SK-N-SH (cell line): ENCODE measurements at regions not wholly inside any gene's neighbourhood (a gene's known extent, or its start where the extent isn't known, plus 50 kb on each side); places are given as distances from the start of the nearest gene placed in this dataset.

ENCODE experiments used
- CTCF ChIA-PET: fragments of 300-600, 350-600 bp; formaldehyde crosslinking; extraction: SDS; loops from one replicate; lab custom pipeline; 2021; lab: Yijun Ruan, JAX
- POLR2A ChIA-PET: fragments of 350-600 bp; sonication (Branson Sonifier 250); formaldehyde crosslinking; extraction: SDS; loops from one replicate; lab custom pipeline; 2020; ENCODE audit warnings: antibody characterized with exemption, inconsistent platforms; lab: Yijun Ruan, JAX
- DNase-seq: peaks from one replicate; pipeline ENCODE4 v3.0.0; 2012
- H2AFZ ChIP-seq: fragments of 200-600 bp; sonication (generic); 2 replicates; pipeline ENCODE4 v1.8.1; 2016; ENCODE audit warnings: antibody characterized with exemption, mild to moderate bottlenecking, low read depth
- H3F3A ChIP-seq: fragments of 200-600 bp; sonication (generic); replicated peaks from 2 replicates; pipeline ENCODE3; 2016; ENCODE audit warnings: antibody characterized with exemption, mild to moderate bottlenecking; ENCODE audit not compliant: insufficient read depth
- H3K27ac ChIP-seq, 2 experiments: fragments of 200-500 bp in 1 of 2; fragments of 200-600 bp in 1 of 2; sonication (Bioruptor generic) in 1 of 2; sonication (generic), shearing (Covaris generic) in 1 of 2; 2 replicates each; pipeline versions ENCODE4 v1.5.1 to v1.6.1; 2014 to 2016; ENCODE audit warnings: low read depth in 2 of 2, inconsistent platforms in 1 of 2, low read length in 1 of 2, mild to moderate bottlenecking in 1 of 2, mixed read lengths in 1 of 2
- H3K27me3 ChIP-seq: fragments of 200-600 bp; sonication (generic), shearing (Covaris generic); 2 replicates; pipeline ENCODE4 v1.6.1; 2016; ENCODE audit warnings: mixed run types; ENCODE audit not compliant: insufficient read depth
- H3K36me3 ChIP-seq, 2 experiments: fragments of 200-500 bp in 1 of 2; fragments of 200-600 bp in 1 of 2; sonication (Bioruptor generic) in 1 of 2; sonication (generic) in 1 of 2; replicated peaks in 1 of 2; 2 replicates each; pipeline versions ENCODE3 to v1.5.1; 2014 to 2016; ENCODE audit warnings: low read length in 1 of 2, mild to moderate bottlenecking in 1 of 2; ENCODE audit not compliant: insufficient read depth in 2 of 2, control insufficient read depth in 1 of 2
- H3K4me1 ChIP-seq, 2 experiments: fragments of 200-500 bp in 1 of 2; fragments of 200-600 bp in 1 of 2; sonication (Bioruptor generic) in 1 of 2; sonication (generic), shearing (Covaris generic) in 1 of 2; 2 replicates each; pipeline versions ENCODE4 v1.5.1 to v1.6.1; 2014 to 2016; ENCODE audit warnings: low read depth in 1 of 2, low read length in 1 of 2, mixed run types in 1 of 2; ENCODE audit not compliant: insufficient read depth in 2 of 2, control insufficient read depth in 1 of 2
- H3K4me2 ChIP-seq: fragments of 200-600 bp; sonication (generic), shearing (Covaris generic); 2 replicates; pipeline ENCODE4 v1.6.1; 2017; ENCODE audit warnings: mixed run types
- H3K4me3 ChIP-seq, 2 experiments: fragments of 200-500 bp in 1 of 2; fragments of 200-600 bp in 1 of 2; sonication (Bioruptor generic) in 1 of 2; sonication (generic), shearing (Covaris generic) in 1 of 2; 2 replicates each; pipeline versions ENCODE4 v1.5.1 to v1.8.1; 2014 to 2016; ENCODE audit warnings: low read depth in 2 of 2, inconsistent platforms in 1 of 2, low read length in 1 of 2, mild to moderate bottlenecking in 1 of 2, mixed read lengths in 1 of 2, moderate library complexity in 1 of 2
- H3K79me2 ChIP-seq: fragments of 200-600 bp; sonication (generic); 2 replicates; pipeline ENCODE4 v1.8.1; 2017; ENCODE audit warnings: mild to moderate bottlenecking; ENCODE audit not compliant: insufficient read depth
- H3K9ac ChIP-seq: fragments of 200-600 bp; sonication (generic); 2 replicates; pipeline ENCODE4 v1.6.1; 2017; ENCODE audit warnings: mixed run types
- H3K9me2 ChIP-seq: fragments of 200-600 bp; sonication (generic); 2 replicates; pipeline ENCODE4 v1.6.1; 2017; ENCODE audit warnings: mixed run types
- H3K9me3 ChIP-seq: fragments of 200-600 bp; sonication (generic); 2 replicates; pipeline ENCODE4 v1.6.1; 2017; ENCODE audit warnings: mixed run types, mild to moderate bottlenecking, moderate library complexity
- H4K20me1 ChIP-seq: fragments of 200-600 bp; sonication (generic); 2 replicates; pipeline ENCODE4 v1.6.1; 2017; ENCODE audit warnings: mild to moderate bottlenecking, mixed run types; ENCODE audit not compliant: insufficient read depth
- CHD2 ChIP-seq: fragments of 150-350 bp; IDR thresholded peaks from 2 replicates; pipeline ENCODE4 v1.6.1; 2018; ENCODE audit warnings: low read length; ENCODE audit not compliant: partially characterized antibody
- EP300 ChIP-seq, 2 experiments: IDR thresholded peaks; 2 replicates each; pipeline versions ENCODE4 v1.4.0 to v1.6.1; 2012; ENCODE audit warnings: borderline replicate concordance in 1 of 2, low read depth in 1 of 2, low read length in 1 of 2
- EZH2phosphoT487 ChIP-seq: fragments of 200-600 bp; sonication (generic); IDR thresholded peaks from 2 replicates; pipeline ENCODE4 v1.6.1; 2017; ENCODE audit warnings: low read depth, mixed run types, mild to moderate bottlenecking, antibody characterized with exemption, moderate library complexity, borderline replicate concordance
- FOSL2 ChIP-seq: IDR thresholded peaks from 2 replicates; pipeline ENCODE4 v1.4.0; 2012; ENCODE audit warnings: low read depth, mild to moderate bottlenecking, moderate library complexity, borderline replicate concordance
- FOXJ3 ChIP-seq: sonication (generic); formaldehyde crosslinking; IDR thresholded peaks from 2 replicates; pipeline ENCODE4 v1.5.1; 2020; ENCODE audit warnings: mild to moderate bottlenecking, missing genetic modification reagents
- FOXM1 ChIP-seq: IDR thresholded peaks from 2 replicates; pipeline ENCODE4 v1.4.0; 2012; ENCODE audit warnings: low read depth, mild to moderate bottlenecking
- GATA2 ChIP-seq: sonication (generic); formaldehyde crosslinking; IDR thresholded peaks from 2 replicates; pipeline ENCODE4 v1.5.0; 2020; ENCODE audit warnings: mild to moderate bottlenecking, missing genetic modification reagents
- JUND ChIP-seq: IDR thresholded peaks from 2 replicates; pipeline ENCODE4 v1.4.0; 2012
- MXI1 ChIP-seq: IDR thresholded peaks from 2 replicates; pipeline ENCODE4 v1.6.1; 2012; ENCODE audit warnings: mild to moderate bottlenecking, low read depth, low read length, improper control_type of control experiment
- NFIC ChIP-seq: IDR thresholded peaks from 2 replicates; pipeline ENCODE4 v1.4.0; 2012; ENCODE audit warnings: borderline replicate concordance
- NRF1 ChIP-seq: IDR thresholded peaks from 2 replicates; pipeline ENCODE4 v1.6.1; 2012; ENCODE audit warnings: low read depth, mild to moderate bottlenecking, low read length
- POLR2AphosphoS5 ChIP-seq: IDR thresholded peaks from 2 replicates; pipeline ENCODE4 v1.6.1; 2012; ENCODE audit warnings: low read depth, low read length
- RAD21 ChIP-seq: IDR thresholded peaks from 2 replicates; pipeline ENCODE4 v1.6.1; 2012; ENCODE audit warnings: mild to moderate bottlenecking, low read length
- RCOR1 ChIP-seq: fragments of 150-350 bp; IDR thresholded peaks from 2 replicates; pipeline ENCODE4 v1.6.1; 2017; ENCODE audit warnings: antibody characterized with exemption, low read length
- RXRA ChIP-seq: IDR thresholded peaks from 2 replicates; pipeline ENCODE4 v1.4.0; 2012; ENCODE audit warnings: low read depth, mild to moderate bottlenecking, borderline replicate concordance
- SMC3 ChIP-seq: IDR thresholded peaks from 2 replicates; pipeline ENCODE4 v1.6.1; 2012; ENCODE audit warnings: low read depth, low read length, improper control_type of control experiment
- TAF1 ChIP-seq: IDR thresholded peaks from 2 replicates; pipeline ENCODE4 v1.6.1; 2012; ENCODE audit warnings: low read depth, mild to moderate bottlenecking, low read length, moderate library complexity, borderline replicate concordance
- TCF12 ChIP-seq: IDR thresholded peaks from 2 replicates; pipeline ENCODE4 v1.4.0; 2012
- YY1 ChIP-seq: IDR thresholded peaks from 2 replicates; pipeline ENCODE4 v1.4.0; 2012; ENCODE audit warnings: low read depth, mild to moderate bottlenecking
- WGBS: methylation state at CpG from one replicate; pipeline ENCODE4 v1.1.6; 2017; ENCODE audit warnings: low lambda C conversion rate; 5-methylcytosine and 5-hydroxymethylcytosine counted together
- TF ChIP-seq, protein P1 (sequence below): fragments of 150-350 bp; IDR thresholded peaks from 2 replicates; pipeline ENCODE4 v1.6.1; 2017; ENCODE audit warnings: antibody characterized with exemption, low read length, low read depth, borderline replicate concordance
- TF ChIP-seq, protein P2 (sequence below): IDR thresholded peaks from 2 replicates; pipeline ENCODE4 v1.4.0; 2012; ENCODE audit warnings: low read depth
- TF ChIP-seq, protein P3 (sequence below): fragments of 200-600 bp; sonication (generic); IDR thresholded peaks from 2 replicates; pipeline ENCODE4 v1.6.1; 2017; ENCODE audit warnings: antibody characterized with exemption, mild to moderate bottlenecking, moderate library complexity
- TF ChIP-seq, protein P4 (sequence below): IDR thresholded peaks from 2 replicates; pipeline ENCODE4; 2012

DNA sequence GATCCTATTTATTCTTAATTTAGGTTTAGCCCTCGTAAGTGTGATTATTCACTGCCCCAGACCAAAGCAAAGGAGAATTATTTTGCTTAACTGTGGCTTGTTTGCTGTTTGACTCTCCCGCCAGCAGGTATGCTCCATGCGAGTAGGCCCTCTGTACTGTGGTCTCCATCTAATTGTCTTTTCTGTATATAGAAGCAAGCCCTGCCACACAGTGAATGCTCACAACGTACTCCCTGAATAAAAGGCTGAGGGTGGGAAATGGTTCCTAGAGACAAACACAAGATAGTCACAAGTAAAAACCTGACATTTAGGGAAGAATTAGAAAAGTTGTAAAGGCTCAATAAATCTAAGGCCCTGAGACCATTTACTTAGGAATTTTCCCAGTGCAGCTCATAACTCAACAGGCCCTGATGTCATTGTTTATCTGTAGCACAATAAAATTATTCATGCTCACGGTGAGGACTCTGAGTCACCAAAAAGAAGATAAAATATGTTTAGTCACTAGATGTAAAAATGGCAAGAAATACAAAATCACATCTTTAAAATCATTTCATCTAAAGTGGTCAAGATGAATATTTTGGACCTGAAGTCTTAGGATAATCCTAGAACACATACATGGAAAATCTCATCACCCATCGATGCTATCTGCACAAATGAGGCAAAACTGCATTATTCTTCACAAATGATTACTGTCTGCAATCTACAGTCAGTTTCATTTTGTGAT is 473.2 kb downstream of the ENC1 start (continued):
- TF ChIP-seq RXRA (0 out of 2 replicates have a peak, but pooled peaks have one; percentile 12), POLR2AphosphoS5 (peak; percentile 30; the same call in 1 of the 2 replicates), RCOR1 (no peak), FOXJ3 (CRISPR knock-in tag) (no peak), EZH2phosphoT487 (no peak), EP300 (IDR thresholded peaks at IDR 0.05; ENCODE audit: borderline replicate concordance in 1 of 2, low read depth in 1 of 2, low read length in 1 of 2) (peak in 1 of 2 experiments; percentile 87; a peak in 2 of 4 replicates), NRF1 (no peak), YY1 (no peak)
- TF ChIP-seq, protein P1, sequence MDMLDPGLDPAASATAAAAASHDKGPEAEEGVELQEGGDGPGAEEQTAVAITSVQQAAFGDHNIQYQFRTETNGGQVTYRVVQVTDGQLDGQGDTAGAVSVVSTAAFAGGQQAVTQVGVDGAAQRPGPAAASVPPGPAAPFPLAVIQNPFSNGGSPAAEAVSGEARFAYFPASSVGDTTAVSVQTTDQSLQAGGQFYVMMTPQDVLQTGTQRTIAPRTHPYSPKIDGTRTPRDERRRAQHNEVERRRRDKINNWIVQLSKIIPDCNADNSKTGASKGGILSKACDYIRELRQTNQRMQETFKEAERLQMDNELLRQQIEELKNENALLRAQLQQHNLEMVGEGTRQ, result no peak
- TF ChIP-seq, protein P2, sequence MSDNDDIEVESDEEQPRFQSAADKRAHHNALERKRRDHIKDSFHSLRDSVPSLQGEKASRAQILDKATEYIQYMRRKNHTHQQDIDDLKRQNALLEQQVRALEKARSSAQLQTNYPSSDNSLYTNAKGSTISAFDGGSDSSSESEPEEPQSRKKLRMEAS, result 0 out of 2 replicates have a peak, but pooled peaks have one; percentile 21

DNA sequence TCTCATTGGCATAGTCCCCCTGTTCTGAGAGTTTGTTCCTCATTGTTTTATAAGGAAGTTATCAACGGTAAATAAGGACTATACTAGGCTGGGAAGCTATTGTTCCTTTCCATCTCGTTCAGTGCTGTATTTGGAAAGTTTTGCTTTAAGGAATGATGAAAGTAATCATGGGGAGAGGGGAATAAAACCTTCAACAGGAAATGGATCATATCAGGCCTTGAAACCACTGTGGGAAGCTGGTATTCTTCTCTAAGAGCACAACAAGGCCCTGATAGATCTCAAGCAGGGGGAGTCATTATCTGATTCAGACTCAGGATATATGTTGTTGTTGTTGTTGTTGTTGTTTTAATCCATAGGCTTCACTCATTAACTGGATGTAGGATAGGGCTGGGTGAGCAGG is 474.5 kb downstream of the ENC1 start:
- Histone ChIP-seq H2AFZ (peak overlapping the region; percentile 3; the same call in 1 of the 2 replicates), H3K9ac (no peak overlapping the region), H3K79me2 (no peaks in the 10 kb centered on the region), H3K4me1 (peaks cover 11 to 14% of the 10 kb centered on the region in 2 experiments; a peak in 3 of 4 replicates), H3K4me3 (no peak overlapping the region), H3K36me3 (no peaks in the 10 kb centered on the region), H3K9me2 (no peaks in the 10 kb centered on the region), H3K27me3 (no peaks in the 10 kb centered on the region), H4K20me1 (no peaks in the 10 kb centered on the region), H3F3A (peaks cover 14% of the 10 kb centered on the region), H3K9me3 (no peaks in the 10 kb centered on the region), H3K4me2 (no peak overlapping the region), H3K27ac (peak overlapping the region; percentile 91 to 96; a peak in 3 of 4 replicates)
- ChIA-PET POLR2A (no interaction called here), CTCF (interaction anchor here (0.9 kb wide), 1 partner anchor 475 kb away, joined by 3 read pairs; the partner anchor contains the start of gene ENC1)
- DNase-seq, result no peak
- 78% methylated on average over 2 of the region's 2 CpGs for WGBS
- no peak for TF ChIP-seq RCOR1
- no peak for TF ChIP-seq RAD21
- TF ChIP-seq JUND, result no peak
- no peak for TF ChIP-seq NFIC
- TF ChIP-seq, protein P3, sequence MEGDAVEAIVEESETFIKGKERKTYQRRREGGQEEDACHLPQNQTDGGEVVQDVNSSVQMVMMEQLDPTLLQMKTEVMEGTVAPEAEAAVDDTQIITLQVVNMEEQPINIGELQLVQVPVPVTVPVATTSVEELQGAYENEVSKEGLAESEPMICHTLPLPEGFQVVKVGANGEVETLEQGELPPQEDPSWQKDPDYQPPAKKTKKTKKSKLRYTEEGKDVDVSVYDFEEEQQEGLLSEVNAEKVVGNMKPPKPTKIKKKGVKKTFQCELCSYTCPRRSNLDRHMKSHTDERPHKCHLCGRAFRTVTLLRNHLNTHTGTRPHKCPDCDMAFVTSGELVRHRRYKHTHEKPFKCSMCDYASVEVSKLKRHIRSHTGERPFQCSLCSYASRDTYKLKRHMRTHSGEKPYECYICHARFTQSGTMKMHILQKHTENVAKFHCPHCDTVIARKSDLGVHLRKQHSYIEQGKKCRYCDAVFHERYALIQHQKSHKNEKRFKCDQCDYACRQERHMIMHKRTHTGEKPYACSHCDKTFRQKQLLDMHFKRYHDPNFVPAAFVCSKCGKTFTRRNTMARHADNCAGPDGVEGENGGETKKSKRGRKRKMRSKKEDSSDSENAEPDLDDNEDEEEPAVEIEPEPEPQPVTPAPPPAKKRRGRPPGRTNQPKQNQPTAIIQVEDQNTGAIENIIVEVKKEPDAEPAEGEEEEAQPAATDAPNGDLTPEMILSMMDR, result no peak
- TF ChIP-seq CHD2, result no peak
- no peak for TF ChIP-seq GATA2 (CRISPR knock-in tag)
- no peak for TF ChIP-seq EP300 (IDR thresholded peaks at IDR 0.05; ENCODE audit: borderline replicate concordance in 1 of 2, low read depth in 1 of 2, low read length in 1 of 2)
- TF ChIP-seq, protein P1, result no peak
- no peak for TF ChIP-seq MXI1
- TF ChIP-seq POLR2AphosphoS5, result no peak
- TF ChIP-seq, protein P2, result no peak
- no peak for TF ChIP-seq FOSL2
- TF ChIP-seq TCF12, result no peak
- TF ChIP-seq, protein P4, sequence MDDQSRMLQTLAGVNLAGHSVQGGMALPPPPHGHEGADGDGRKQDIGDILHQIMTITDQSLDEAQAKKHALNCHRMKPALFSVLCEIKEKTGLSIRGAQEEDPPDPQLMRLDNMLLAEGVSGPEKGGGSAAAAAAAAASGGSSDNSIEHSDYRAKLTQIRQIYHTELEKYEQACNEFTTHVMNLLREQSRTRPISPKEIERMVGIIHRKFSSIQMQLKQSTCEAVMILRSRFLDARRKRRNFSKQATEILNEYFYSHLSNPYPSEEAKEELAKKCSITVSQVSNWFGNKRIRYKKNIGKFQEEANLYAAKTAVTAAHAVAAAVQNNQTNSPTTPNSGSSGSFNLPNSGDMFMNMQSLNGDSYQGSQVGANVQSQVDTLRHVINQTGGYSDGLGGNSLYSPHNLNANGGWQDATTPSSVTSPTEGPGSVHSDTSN, result no peak
- TF ChIP-seq SMC3, result no peak
- no peak for TF ChIP-seq FOXM1
- no peak for TF ChIP-seq TAF1
- no peak for TF ChIP-seq YY1
